ELR (cell line): ENCODE measurements at regions not wholly inside any gene's neighbourhood (a gene's known extent, or its start where the extent isn't known, plus 50 kb on each side); places are given as distances from the start of the nearest gene placed in this dataset.

ENCODE experiments used
- DNase-seq: peaks from one replicate; pipeline ENCODE4 v3.0.0-alpha.2; 2015; ENCODE audit warnings: low read depth

GRCh38 chr7:24475166-24475961 is 97.9 kb upstream of the PALS2 start:
- no peak for DNase-seq

GRCh38 chr7:24476227-24476626 is 97.0 kb upstream of the PALS2 start:
- no peak for DNase-seq

- peak; percentile 71 for DNase-seq
Observed at GRCh38 chr7:24477398-24478136, 95.7 kb upstream of the PALS2 start.

GRCh38 chr7:24478137-24478655 is 95.1 kb upstream of the PALS2 start:
- no peak for DNase-seq

GRCh38 chr7:24480501-24480900 is 92.8 kb upstream of the PALS2 start:
- no peak for DNase-seq

GRCh38 chr7:24483804-24484203 is 89.4 kb upstream of the PALS2 start:
- no peak for DNase-seq

- DNase-seq, result no peak
Observed at GRCh38 chr7:24492576-24492975, 80.7 kb upstream of the PALS2 start.

GRCh38 chr7:24494832-24495231 is 78.4 kb upstream of the PALS2 start:
- DNase-seq, result no peak

GRCh38 chr7:24496036-24496435 is 77.2 kb upstream of the PALS2 start:
- no peak for DNase-seq

- DNase-seq, result no peak
Observed at GRCh38 chr7:24498439-24498838, 74.8 kb upstream of the PALS2 start.

- DNase-seq, result no peak
Observed at GRCh38 chr7:24499871-24500270, 73.4 kb upstream of the PALS2 start.

GRCh38 chr7:24500599-24500998 is 72.7 kb upstream of the PALS2 start:
- no peak for DNase-seq

- DNase-seq, result no peak
Observed at GRCh38 chr7:24501009-24501408, 72.2 kb upstream of the PALS2 start.

- no peak for DNase-seq
Observed at GRCh38 chr7:24501443-24502134, 71.7 kb upstream of the PALS2 start.

- DNase-seq, result no peak
Observed at GRCh38 chr7:24502135-24502488, 71.1 kb upstream of the PALS2 start.

GRCh38 chr7:24503506-24503905 is 69.7 kb upstream of the PALS2 start:
- no peak for DNase-seq

GRCh38 chr7:24504040-24504439 is 69.2 kb upstream of the PALS2 start:
- DNase-seq, result peak; percentile 5

GRCh38 chr7:24504836-24505235 is 68.4 kb upstream of the PALS2 start:
- no peak for DNase-seq

GRCh38 chr7:24505968-24506367 is 67.3 kb upstream of the PALS2 start:
- no peak for DNase-seq

GRCh38 chr7:24508316-24508715 is 64.9 kb upstream of the PALS2 start:
- DNase-seq, result no peak

- no peak for DNase-seq
Observed at GRCh38 chr7:24510759-24511158, 62.5 kb upstream of the PALS2 start.

- DNase-seq, result no peak
Observed at GRCh38 chr7:24517166-24517565, 56.1 kb upstream of the PALS2 start.
